ENCODE measurements at regions not wholly inside any gene's neighbourhood (a gene's known extent, or its start where the extent isn't known, plus 50 kb on each side); places are given as distances from the start of the nearest gene placed in this dataset.

- TF ChIP-seq MAX (IDR thresholded peaks at IDR 0.05; ENCODE audit: low read depth, low read length) (no peak), POLR2A (IDR thresholded peaks at IDR 0.05; ENCODE audit: extremely low read depth, insufficient read length) (no peak)
Observed at GRCh38 chr2:66093371-66093770, 341.6 kb upstream of the MEIS1 start.

Data from NB4 (cell line).